Fibroblast of skin of left biceps (primary cell): ENCODE measurements at regions not wholly inside any gene's neighbourhood (a gene's known extent, or its start where the extent isn't known, plus 50 kb on each side); places are given as distances from the start of the nearest gene placed in this dataset.
"Not testable (repeated sequence)": the region's sequence is repeated elsewhere in the genome, so short reads cannot be mapped to it uniquely, and the experiment has no call there.

ENCODE experiments used
- DNase-seq, 2 experiments: peaks; one replicate each; pipeline ENCODE4 v3.0.0-alpha.2; 2013; ENCODE audit warnings: low read depth in 2 of 2

DNA sequence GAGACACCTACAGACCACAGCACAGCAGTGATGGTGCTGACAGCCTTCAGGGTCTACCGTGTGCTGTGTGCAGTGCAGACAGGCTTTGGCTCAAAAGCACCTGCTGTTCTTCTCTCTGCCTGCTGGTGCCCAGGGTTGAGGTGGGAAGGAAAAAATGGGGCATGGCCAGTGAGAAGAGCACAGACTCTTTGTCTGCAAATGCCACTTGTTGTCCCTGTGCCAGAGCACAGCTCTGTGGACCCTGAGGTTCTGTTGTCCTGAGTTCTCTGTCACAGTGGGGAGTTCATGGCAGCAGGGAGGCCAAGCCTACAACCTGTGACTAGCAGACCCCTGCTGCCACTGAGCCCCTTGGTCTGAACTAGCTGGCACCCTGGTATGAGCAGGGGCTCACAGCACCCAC is 376.7 kb downstream of the GLRX3 start:
- no peak for DNase-seq

DNA sequence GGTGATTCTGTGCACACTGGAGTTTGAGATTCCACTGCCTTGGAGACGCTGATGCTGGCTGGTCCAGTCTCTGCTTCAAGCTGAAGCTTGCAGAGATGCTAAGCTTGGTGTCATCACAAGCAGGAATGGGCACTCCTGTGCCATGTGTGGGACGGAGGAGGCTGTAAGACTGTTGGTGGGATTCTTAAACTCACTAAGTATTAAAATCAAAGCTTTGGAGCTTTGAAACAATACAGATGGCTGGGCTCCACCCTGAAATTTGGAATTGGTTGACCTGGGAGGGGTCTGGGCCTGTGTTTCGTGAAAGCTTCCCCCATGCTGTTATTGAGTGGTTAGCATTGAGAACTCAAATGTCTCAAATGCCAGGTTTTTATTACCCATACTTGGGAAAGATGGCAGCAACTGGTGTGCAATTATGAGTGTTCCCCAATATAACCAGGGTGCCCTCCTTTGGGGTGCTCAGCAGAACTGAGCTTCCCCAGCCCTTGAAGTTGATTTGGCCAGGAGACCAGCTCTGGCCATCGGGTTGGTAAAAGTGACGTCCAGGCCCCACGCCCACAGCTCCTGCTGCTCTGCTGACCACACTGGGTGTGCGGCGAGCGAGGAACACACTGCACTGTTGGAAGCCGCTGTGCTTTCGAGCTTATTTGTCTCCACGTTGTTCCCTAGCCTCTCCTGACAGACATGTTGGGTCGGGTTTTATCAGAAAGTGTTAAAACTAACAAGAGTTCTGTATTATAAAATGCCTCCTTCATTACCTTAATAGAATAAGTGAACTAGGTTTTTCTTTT is 377.7 kb downstream of the GLRX3 start:
- no peak for DNase-seq

DNA sequence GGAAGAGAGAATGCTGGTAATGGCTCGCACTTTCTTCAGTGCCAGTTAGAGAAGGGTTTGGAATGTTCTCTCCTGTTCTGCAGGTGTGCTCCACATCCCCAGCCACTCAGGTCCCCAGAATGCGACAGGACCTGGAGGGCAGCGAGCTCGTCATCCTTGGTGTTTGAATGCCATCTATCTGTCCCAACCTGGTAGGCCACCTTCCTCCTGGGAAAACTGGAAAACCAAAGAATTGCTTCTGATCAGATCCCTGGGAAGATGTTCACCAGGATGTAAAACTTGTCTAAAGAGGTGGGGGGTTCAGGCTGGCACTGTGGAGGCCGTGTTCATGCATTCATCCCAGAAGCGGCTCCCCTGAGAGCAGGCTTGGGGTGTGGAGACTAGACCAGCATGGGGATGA is 379.5 kb downstream of the GLRX3 start:
- DNase-seq, result no peak

DNA sequence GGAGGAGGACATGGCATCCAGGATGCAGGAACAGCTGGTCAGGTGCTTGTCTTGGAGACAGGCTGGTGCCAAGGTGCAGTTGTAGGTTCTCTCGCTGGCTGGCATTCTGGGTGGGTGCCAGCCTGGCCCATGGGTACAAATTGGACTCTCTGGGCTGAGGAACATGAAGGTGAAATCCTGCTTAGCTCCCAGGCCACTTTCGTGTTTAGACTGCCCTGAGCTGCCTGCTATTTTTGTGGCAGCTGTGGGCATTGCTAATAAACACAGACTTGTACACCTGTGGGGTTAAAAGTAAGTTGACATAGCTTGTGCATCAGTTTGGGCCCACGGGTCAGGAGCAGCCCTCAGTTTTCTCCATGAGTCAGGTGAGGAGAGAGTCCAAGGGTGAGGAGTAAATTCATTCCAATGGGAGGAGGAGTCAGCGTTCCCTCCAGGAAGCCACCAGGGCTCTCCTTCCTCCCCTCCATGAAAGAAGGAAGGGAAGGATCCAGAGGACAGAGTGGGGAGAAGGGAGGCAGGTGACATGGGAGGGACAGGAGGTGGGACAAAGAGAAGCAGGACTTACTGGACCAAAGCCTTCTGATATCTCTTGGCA is 380.0 kb downstream of the GLRX3 start:
- no peak for DNase-seq

DNA sequence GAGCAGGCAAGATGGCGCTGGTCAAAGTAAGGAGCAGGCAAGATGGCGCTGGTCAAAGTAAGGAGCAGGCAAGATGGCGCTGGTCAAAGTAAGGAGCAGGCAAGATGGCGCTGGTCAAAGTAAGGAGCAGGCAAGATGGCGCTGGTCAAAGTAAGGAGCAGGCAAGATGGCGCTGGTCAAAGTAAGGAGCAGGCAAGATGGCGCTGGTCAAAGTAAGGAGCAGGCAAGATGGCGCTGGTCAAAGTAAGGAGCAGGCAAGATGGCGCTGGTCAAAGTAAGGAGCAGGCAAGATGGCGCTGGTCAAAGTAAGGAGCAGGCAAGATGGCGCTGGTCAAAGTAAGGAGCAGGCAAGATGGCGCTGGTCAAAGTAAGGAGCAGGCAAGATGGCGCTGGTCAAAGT is 382.7 kb downstream of the GLRX3 start:
- not testable (repeated sequence) for DNase-seq

DNA sequence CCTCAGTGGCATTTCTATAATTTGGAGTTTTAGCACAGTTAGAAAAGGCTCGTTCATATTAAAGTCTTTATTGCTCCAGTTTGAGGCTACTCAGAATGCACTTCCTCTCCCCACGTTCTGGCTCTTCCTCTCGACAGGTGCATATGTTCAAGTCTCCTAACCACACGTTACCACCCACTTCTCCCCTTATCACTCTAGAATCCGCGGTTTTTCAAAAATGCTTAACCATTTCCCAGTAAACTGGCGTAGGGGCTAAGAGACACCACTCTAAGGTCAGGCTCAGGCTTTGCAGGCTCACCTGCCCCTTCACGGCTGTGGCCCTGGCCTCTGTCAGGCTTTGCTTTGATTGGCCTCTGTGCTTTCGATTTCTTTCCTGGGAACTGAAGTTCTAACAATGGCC is 383.6 kb downstream of the GLRX3 start:
- no peak for DNase-seq

DNA sequence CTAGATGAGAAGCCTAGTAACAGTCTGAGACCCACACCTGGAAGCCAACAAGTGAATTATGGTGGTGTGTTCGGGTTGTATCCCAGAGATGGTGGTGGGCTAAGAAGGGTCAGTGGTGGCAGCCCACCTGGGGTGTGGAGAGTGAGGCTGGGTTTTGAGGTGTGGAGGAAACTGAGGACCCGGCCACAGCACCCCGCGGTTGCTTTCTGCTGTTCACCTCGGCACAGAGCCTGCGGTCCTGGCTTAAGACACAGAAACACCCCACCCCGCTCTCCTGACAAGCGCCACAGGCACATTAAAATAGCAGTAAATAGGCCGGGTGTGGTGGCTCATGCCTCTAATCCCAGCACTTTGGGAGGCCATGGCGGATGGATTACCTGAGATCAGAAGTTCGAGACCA is 395.1 kb downstream of the GLRX3 start:
- DNase-seq, result no peak

DNA sequence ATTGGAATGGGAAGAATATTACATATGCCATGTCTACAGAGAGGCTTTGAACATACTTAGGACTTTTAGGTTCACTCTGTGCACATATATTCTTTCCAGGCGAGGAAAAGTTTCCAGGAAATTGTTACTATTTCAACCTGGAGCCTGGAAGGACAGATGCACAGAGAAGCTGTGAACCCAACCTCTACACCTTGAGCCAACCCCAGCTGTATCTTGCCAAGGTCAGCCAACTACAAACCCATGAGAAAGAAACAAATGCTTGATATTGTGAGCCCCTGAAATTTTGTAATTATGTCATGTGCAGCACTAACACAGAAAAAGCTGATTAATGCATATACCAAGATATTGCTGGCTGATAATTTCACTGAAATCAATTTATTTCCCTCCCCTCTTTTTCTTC is 404.9 kb downstream of the GLRX3 start:
- DNase-seq, result no peak

DNA sequence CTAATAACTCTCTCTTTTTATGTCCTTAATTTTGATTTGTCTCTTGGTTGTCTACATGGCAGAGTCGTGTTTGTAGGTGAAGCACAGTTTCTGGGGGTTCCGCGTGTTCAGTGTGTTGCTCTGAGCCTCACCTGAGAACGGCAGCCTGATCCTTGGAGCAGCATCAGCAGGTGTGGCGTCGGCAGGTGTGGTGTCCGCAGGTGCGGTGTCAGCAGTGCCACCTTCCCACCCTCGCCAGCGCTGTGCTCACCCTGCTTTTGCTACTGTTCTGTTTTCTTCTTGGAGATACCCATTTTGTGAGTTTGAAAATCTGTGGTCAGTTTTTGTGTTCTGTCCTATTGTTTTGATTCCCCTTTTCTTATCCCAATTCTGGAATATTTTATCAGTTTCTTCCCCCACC is 406.6 kb downstream of the GLRX3 start:
- no peak for DNase-seq

DNA sequence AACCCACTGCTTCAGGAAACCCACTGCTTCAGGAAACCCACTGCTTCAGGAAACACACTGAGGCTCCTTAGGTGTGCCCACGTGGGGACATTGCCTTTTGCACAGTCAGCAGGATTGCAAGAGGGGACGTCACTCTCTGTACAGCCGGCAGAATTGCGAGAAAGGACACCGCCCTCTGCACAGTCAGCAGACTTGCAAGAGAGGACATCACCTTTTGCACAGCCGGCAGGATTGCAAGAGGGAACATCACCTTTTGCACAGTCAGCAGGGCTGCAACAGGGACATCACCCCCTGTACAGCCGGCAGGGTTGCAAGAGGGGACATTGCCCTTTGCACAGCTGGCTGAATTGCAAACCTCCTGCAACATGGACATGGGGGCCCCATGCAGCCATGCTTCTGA is 407.6 kb downstream of the GLRX3 start:
- DNase-seq, result no peak

DNA sequence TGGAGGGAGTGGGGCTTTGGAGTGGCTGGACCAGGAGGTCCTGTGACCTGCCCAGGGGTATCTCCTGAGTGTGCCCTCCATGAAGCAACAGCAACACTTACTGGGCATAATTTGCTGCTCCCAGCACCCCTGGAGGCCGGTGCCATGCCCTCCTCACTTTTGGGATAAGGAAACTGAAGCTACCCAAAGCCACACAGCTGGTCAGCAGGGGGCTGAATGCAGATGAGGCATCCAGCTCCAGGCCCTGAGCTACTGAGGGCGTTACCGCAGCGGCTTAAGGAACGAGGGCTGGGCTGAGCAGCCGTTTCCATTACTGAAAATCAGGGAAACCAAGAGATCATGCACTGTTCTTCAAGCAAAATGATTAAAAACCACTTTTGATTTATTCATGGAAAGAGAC is 408.9 kb downstream of the GLRX3 start:
- DNase-seq, result no peak

DNA sequence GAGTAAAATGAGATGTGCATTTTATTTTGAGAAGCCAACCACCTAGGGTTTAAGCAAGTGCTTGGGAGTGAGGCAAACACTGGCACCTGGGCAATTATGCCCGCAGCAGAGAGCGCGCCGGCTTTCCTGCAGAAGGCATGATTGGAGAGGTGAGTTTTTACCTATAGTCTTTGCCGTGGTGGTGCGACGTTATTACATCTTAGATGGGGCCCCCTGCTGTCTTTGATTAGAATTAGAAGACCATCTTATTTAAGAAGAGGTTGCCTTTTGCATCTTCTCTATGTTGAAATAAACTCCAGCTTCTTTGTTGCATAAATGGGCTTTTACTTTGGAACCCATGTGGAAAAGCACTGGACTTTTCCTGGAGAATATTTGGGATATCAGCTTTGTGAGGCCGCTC is 409.5 kb downstream of the GLRX3 start:
- no peak for DNase-seq

DNA sequence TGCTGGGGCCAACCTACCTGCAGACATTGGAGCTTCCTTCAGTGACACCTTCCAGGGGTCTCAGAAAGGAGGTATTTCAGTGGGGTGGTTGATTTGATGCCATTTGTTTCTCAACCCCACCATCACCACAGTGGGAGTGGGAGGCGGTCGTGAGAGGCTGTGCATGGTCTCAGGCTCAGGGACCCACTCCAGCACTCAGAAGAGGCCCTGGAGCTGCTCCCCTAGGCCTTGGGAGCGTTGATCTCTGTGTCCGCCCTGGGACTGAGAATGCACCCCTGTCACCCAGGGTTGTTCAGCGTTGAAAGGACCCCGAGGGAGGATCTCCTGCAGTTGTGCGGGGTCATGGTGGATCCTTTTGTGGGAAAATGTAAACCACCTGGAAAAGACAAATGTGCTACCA is 410.6 kb downstream of the GLRX3 start:
- DNase-seq, result no peak

DNA sequence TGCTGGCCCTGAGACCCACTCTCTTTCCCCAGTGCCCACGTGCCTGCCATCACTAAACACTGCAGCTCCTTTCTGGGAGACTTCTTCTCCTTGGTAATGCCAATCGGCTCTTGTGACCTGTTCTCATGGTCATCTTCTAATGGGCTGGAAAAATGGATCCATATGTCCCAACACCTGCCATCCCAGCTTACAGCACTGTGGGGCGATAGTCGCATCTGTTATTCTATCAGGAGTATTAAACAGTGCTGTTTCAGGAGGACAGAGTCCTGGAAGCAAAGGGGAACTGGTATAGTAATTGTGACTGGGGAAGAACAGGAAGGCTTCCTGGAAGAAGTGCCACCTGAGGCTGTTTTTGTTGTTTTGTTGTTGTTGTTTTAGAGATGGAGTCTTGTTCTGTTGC is 411.2 kb downstream of the GLRX3 start:
- no peak for DNase-seq

DNA sequence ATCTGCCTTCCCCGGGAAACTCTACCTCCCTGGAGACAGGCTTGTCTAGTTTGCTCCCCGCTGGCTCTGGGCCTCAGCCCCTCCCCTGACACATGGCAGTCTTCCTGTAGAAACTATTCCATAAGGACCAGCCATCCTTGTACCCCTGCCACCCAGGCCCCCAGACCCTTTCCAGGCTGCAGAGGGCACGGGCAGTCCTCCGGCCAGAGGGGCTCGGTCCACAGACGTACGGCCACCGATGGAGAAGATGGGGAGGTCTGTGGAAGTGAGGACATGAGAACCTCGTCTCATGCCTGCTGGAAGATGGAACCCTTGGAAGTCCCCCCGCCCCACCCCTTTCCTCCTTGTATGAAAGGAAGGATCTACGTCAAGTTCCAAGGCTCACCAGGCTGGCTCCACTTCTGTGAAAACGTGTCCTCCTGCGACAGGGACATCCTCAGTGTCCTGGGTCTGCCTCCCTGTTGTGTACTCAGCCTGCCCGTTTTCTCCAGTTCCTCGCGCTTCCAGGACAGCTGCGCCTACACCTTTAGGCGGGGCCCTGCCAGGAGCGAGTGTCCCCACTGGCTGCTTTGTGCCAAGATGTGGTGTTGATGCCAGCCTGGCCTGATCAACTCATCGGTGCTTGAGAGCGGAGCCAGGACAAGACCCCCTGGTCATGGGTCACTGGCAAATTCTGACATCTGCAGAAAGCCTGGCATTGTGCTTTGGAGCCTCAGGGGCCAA is 414.9 kb downstream of the GLRX3 start:
- DNase-seq, result no peak

DNA sequence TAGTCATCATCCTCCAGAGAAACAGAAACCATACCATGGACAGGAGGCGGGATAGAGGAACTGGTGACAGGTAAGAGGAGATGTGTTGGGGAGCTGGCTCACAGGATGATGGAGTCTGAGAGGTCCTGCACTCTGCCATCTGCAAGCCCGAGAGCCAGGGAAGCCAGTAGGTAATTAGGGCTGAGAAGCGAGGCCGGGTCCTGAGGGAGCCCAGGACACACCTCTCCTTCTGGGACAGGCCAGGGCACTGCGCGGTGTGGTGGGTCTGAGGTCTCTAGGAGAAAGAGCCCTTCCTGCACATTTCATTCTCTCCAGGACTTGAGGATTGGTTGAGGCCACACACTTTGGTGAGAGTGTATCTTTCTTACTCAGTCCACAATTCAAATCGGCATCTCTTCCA is 415.5 kb downstream of the GLRX3 start:
- DNase-seq, result no peak

DNA sequence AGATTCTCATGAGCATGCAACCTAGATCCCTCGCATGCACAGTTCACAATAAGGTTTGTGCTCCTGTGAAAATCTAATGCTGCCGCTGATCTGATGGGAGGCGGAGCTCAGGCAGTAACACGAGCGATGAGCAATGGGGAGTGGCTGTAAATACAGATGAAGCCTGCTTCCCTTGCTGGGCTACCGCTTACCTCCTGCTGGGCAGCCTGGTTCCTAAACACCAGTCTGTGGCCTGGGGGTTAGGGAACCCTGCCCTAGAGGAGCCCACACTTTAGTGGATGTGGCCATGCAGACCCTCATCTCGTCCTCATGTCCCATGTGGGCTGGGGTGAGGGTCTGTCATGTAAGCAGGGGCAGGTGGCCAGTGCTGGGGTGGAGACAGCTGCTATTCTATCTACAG is 417.6 kb downstream of the GLRX3 start:
- DNase-seq, result no peak

DNA sequence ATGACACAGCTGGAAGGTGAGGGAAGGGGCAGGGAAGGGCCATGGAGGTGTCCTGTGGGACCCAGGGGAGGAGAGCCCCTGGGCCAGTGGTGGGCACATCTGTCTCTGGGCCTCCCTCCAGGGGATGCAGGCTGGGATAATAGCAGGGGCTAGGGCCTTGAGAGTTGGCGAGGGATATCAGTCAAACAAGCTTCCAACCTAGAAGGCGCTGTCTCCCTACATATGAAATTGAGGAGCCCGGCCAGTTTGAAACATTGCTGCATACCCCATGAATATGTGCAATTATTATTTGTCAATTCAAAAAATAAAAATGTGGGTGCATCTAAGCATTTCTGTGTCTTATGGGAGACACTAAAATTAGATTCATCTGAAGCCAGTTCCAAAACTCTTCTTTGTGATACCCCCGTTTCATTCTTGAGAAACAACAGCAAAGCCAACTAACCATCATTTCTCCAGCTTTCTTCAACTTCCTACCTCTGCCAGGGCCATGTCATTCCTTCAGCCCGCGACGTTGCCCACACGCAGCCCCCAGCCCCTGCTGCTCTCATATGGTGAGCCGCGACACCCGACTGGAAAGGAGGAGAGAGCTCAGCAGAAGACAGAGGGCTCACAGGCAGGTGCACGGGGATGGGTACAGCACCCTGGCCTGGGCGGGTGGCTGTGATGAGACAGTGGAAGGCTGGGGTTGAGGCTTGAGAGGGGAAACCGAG is 418.7 kb downstream of the GLRX3 start:
- no peak for DNase-seq

DNA sequence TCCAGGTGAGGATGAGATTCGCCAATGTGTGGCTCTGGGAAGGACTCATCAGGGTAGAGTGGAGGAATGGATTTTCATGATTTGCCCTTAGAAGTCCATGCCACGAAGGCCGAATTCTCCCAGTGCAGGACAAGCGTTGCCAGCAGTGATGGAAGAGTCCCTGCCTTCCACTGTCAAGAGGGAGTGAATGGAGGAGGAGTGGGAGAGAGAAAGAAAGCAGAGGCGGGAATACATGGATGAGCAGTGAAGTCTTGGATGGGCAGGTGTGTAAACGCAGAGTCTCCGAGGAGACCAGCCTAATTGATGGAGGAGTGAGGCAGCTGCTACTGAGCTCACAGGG is 419.2 kb downstream of the GLRX3 start:
- no peak for DNase-seq

DNA sequence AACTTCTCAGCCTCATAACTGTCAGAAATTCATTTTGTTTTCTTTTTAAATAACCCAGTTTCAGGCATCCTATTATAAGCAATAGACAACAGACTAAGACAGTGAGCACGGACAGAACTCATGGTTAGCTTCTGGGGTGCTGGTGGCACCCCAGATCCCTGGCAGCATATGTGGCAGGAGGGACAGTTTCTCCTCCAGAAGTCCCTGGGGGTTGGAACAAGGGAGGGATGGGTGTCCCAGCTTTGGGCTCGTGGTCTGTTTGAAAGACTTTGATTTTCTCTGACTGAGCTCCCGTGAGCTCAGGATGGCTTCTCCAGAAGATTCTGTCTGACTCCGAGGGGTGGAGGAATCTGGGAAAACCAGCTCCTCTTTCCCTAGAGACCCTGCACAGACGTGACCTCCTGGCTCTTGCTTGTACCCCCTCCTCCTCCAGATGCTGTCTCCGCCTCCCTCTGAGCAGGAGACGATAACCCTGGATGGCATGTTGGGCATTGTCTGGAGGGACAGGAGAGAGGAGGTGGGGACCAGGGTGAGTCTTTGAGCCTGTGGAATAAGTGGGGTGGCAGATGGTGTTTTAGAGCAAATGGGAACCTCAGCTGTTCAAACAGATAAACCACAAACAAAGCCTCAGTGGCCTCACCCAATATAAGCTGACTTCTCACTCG is 421.1 kb downstream of the GLRX3 start:
- no peak for DNase-seq

DNA sequence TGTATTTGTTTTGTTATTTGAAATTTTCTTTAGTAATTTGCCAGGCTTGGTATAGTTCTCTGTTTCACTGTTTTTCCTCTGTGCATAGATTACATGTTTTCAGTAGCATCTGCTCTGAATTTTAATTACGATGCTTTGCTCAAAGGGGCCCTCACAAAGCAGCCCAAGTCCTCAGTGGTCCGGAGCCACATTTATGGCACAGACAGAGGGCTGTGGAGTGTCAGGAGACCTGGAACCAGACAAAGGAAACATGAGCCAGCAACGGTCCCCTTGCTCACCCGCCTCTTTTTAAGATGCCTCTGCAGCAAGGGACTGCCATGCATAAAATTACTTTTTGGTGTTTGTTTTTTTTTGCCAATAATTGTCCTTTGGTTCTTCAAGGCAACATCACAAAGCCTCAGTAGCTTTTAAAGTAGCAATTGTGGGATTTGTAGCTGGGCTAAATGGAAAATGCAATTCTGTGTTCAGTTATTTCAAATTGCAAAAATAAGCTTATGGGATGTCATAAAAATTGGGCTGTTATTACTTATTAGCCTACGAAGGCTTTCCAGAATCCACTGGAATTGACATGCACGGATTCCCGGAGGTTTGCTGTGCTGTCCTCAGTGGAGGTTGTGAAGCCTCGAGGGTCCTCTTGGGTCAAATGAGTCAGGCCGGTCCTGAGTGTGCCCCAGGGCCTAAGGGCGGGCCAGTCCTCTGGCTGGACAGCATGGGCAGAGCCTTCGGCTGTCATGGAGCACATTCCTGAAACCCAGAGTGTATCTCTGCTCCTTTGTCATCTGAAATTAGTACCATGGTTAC is 422.8 kb downstream of the GLRX3 start:
- DNase-seq, result no peak
